ENCODE measurements at regions not wholly inside any gene's neighbourhood (a gene's known extent, or its start where the extent isn't known, plus 50 kb on each side); places are given as distances from the start of the nearest gene placed in this dataset.
"Not testable (repeated sequence)": the region's sequence is repeated elsewhere in the genome, so short reads cannot be mapped to it uniquely, and the experiment has no call there.

DNA sequence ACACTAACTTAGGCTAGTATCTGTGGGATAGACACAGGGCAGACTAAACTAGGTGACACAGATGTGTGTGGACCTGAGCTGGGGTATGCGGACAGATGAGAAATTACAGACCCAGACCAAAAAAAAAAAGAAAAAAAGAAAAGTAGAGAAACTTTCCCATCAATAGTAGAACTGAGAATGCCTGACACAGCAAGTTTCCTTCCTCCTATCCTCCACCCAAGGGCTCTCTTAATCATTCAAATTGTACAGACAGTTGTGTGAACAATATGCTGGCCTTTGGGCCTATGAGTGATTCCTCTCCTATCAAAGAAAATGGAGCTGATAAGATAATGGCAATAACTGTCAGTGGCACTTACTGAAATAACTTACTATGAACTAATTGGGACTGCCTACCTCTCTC, 226.7 kb upstream of the PRDM1 start:
- TF ChIP-seq SUZ12 (IDR thresholded peaks at IDR 0.05; ENCODE audit: extremely low read depth, insufficient read depth, insufficient read length): no peak
- TF ChIP-seq ZNF274 (IDR thresholded peaks at IDR 0.05; ENCODE audit: low read depth, low read length): no peak
- TF ChIP-seq YY1 (IDR thresholded peaks at IDR 0.05; ENCODE audit: insufficient read depth, insufficient read length): no peak
- Histone ChIP-seq H3K9me3 (ENCODE audit: insufficient read depth, low read length) (no peaks in the 10 kb centered on the region; the same call in 1 of the 2 replicates), H3K27me3 (ENCODE audit: insufficient read depth, insufficient read length) (no peaks in the 10 kb centered on the region), H3K36me3 (ENCODE audit: insufficient read depth, insufficient read length, low read length) (no peaks in the 10 kb centered on the region), H3K4me3 (ENCODE audit: insufficient read length, low read depth) (no peak overlapping the region), H3K9ac (ENCODE audit: insufficient read length, low read depth) (no peak overlapping the region), H3K4me1 (ENCODE audit: insufficient read depth, insufficient read length) (no peaks in the 10 kb centered on the region)
- DNase-seq (ENCODE audit: low read depth, low spot score): no peak

DNA sequence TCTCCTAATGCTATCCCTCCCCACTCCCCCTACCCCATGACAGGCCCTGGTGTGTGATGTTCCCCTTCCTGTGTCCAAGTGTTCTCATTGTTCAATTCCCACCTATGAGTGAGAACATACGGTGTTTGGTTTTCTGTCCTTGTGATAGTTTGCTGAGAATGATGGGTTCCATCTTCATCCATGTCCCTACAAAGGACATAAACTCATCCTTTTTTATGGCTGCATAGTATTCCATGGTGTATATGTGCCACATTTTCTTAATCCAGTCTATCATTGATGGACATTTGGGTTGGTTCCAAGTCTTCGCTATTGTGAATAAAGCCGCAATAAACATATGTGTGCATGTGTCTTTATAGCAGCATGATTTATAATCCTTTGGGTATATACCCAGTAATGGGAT, 227.5 kb upstream of the PRDM1 start:
- H3K4me1 ChIP-seq (ENCODE audit: insufficient read depth, insufficient read length); H3K27me3 ChIP-seq (ENCODE audit: insufficient read depth, insufficient read length); H3K4me3 ChIP-seq (ENCODE audit: insufficient read length, low read depth); DNase-seq (ENCODE audit: low read depth, low spot score); H3K9ac ChIP-seq (ENCODE audit: insufficient read length, low read depth); H3K9me3 ChIP-seq (ENCODE audit: insufficient read depth, low read length); H3K36me3 ChIP-seq (ENCODE audit: insufficient read depth, insufficient read length, low read length): not testable (repeated sequence)

DNA sequence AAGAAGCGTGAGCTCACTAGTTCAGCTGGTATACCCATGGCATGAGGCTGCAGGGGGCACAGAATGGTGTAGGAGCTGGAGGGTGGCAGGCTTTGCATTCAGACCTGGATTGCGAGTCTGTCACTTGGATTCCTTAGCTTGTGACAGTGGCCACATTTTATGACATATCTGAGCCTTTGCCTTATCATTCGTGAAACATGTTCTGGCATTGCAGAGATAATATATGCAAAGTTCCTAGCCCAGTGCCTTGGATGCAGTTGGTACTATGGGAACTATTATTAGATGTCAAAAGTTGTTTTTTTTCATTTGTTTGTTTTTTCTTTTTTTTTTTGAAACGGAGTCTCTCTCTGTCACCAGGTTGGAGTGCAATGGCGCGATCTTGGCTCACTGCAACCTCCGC, 230.7 kb upstream of the PRDM1 start:
- Histone ChIP-seq H3K27me3 (ENCODE audit: insufficient read depth, insufficient read length) (no peaks in the 10 kb centered on the region), H3K36me3 (ENCODE audit: insufficient read depth, insufficient read length, low read length) (no peaks in the 10 kb centered on the region), H3K4me3 (ENCODE audit: insufficient read length, low read depth) (no peak overlapping the region), H3K9me3 (ENCODE audit: insufficient read depth, low read length) (no peaks in the 10 kb centered on the region; the same call in 1 of the 2 replicates), H3K4me1 (ENCODE audit: insufficient read depth, insufficient read length) (no peaks in the 10 kb centered on the region), H3K9ac (ENCODE audit: insufficient read length, low read depth) (no peak overlapping the region)
- TF ChIP-seq ZNF274 (IDR thresholded peaks at IDR 0.05; ENCODE audit: low read depth, low read length) (no peak), YY1 (IDR thresholded peaks at IDR 0.05; ENCODE audit: insufficient read depth, insufficient read length) (no peak), SUZ12 (IDR thresholded peaks at IDR 0.05; ENCODE audit: extremely low read depth, insufficient read depth, insufficient read length) (no peak)
- DNase-seq (ENCODE audit: low read depth, low spot score): no peak

DNA sequence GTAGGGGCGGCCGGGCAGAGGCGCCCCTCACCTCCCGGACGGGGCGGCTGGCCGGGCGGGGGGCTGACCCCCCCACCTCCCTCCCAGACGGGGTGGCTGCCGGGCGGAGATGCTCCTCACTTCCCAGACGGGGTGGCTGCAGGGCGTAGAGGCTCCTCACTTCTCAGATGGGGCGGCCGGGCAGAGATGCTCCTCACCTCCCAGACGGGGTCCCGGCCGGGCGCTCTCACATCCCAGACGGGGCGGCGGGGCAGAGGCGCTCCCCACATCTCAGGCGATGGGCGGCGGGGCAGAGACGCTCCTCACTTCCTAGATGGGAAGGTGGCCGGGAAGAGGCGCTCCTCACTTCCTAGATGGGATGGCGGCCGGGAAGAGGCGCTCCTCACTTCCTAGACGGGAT, 232.2 kb upstream of the PRDM1 start:
- not testable (repeated sequence) for H3K4me1 ChIP-seq (ENCODE audit: insufficient read depth, insufficient read length); H3K36me3 ChIP-seq (ENCODE audit: insufficient read depth, insufficient read length, low read length); H3K9ac ChIP-seq (ENCODE audit: insufficient read length, low read depth); H3K27me3 ChIP-seq (ENCODE audit: insufficient read depth, insufficient read length); H3K9me3 ChIP-seq (ENCODE audit: insufficient read depth, low read length); DNase-seq (ENCODE audit: low read depth, low spot score); H3K4me3 ChIP-seq (ENCODE audit: insufficient read length, low read depth)

DNA sequence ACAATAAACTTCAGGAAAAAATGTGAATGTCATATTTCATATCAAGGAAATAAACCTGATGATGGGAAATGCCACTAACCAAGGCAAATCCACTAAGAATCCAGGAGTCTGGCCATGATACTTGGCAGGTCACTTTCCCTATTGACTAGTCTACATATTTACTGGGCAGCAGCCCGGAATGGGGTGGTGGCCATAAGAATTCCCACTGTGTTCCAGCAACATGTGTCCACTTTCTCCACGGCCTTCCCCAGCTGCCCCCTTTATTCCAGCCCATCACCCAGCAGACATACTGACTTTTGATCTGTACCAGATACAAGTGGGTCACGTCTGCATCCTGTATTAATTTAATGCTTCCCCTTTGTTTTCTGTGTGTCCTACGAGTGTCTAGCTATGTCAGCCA, 234.5 kb upstream of the PRDM1 start:
- no peak for DNase-seq (ENCODE audit: low read depth, low spot score)
- no peak for TF ChIP-seq ZNF274 (IDR thresholded peaks at IDR 0.05; ENCODE audit: low read depth, low read length)
- no peak for TF ChIP-seq YY1 (IDR thresholded peaks at IDR 0.05; ENCODE audit: insufficient read depth, insufficient read length)
- Histone ChIP-seq H3K4me3 (ENCODE audit: insufficient read length, low read depth) (no peak overlapping the region), H3K36me3 (ENCODE audit: insufficient read depth, insufficient read length, low read length) (no peaks in the 10 kb centered on the region), H3K9ac (ENCODE audit: insufficient read length, low read depth) (no peak overlapping the region), H3K4me1 (ENCODE audit: insufficient read depth, insufficient read length) (peaks cover 2% of the 10 kb centered on the region), H3K9me3 (ENCODE audit: insufficient read depth, low read length) (no peaks in the 10 kb centered on the region; the same call in 1 of the 2 replicates), H3K27me3 (ENCODE audit: insufficient read depth, insufficient read length) (no peaks in the 10 kb centered on the region)

DNA sequence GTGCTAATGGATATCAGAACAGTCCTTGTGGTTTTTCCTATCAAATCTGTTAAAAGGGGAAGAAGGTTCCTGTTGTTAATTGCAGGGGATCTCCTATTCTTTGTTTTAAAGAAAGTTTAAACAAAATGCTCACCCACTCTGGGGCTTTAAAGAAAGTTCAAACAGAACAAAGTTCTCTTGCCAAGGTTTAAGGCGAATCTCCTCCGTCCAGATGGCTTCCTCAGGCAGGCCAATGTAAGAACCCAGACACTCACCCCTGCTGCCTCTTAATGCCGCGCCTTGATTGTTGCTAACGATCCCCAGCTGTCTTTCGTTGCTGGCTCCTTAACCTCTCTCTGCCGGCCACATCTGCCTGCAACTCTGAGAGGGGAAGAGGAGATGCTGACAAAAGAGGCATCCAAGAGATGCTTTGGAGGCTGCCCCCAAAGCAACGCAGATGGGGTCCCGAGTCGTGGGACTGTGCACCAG, 235.0 kb upstream of the PRDM1 start:
- Histone ChIP-seq H3K4me3 (ENCODE audit: insufficient read length, low read depth) (no peak overlapping the region), H3K36me3 (ENCODE audit: insufficient read depth, insufficient read length, low read length) (no peaks in the 10 kb centered on the region), H3K27me3 (ENCODE audit: insufficient read depth, insufficient read length) (no peaks in the 10 kb centered on the region), H3K9me3 (ENCODE audit: insufficient read depth, low read length) (no peaks in the 10 kb centered on the region; the same call in 1 of the 2 replicates), H3K9ac (ENCODE audit: insufficient read length, low read depth) (no peak overlapping the region), H3K4me1 (ENCODE audit: insufficient read depth, insufficient read length) (peaks cover 2% of the 10 kb centered on the region)
- TF ChIP-seq YY1 (IDR thresholded peaks at IDR 0.05; ENCODE audit: insufficient read depth, insufficient read length) (no peak), SUZ12 (IDR thresholded peaks at IDR 0.05; ENCODE audit: extremely low read depth, insufficient read depth, insufficient read length) (no peak), ZNF274 (IDR thresholded peaks at IDR 0.05; ENCODE audit: low read depth, low read length) (no peak)
- no peak for DNase-seq (ENCODE audit: low read depth, low spot score)

DNA sequence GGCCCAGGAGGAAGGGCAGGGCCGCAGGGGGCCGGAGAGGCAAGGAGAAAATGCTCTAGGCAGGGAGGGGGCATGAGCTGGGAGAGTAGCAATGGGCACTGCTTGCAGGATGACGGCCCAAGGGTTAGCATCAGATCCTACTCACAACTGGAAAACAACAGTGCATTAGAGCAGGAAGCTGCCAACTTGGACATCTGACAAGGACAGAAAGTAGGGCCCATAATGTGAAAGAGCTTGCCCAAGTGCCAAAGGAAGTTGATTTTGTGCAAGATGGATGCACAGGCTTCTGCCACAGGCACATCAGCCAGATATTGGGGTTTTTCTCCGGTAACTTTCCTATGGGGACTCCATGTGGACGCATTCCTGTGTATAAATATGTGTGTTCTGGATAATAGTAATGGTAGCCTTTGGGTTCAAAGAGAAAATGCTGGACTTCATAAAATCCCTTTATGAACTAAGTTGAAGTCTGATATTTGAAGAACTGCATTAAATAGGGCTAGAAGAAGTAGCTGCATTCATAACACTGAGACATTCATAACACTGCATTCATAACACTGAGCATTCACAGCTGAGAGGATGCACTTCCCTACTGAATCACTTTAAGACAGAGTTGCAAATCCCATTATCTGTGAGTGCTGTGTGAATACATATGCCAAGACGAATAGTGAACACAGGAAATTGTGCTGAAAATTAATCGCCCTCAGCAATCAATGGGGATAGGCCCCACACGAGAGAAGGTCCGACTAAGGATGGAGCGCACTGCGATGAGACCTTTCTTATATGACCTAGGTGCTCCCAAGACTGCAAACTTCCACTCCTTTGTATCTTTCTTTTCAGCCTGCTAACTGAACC, 235.6 kb upstream of the PRDM1 start:
- no peaks in the 10 kb centered on the region for H3K27me3 ChIP-seq (ENCODE audit: insufficient read depth, insufficient read length)

More for the DNA sequence above, 235.6 kb upstream of the PRDM1 start:
- Histone ChIP-seq H3K4me1 (ENCODE audit: insufficient read depth, insufficient read length) (peaks cover 2% of the 10 kb centered on the region), H3K4me3 (ENCODE audit: insufficient read length, low read depth) (no peak overlapping the region), H3K9ac (ENCODE audit: insufficient read length, low read depth) (no peak overlapping the region), H3K36me3 (ENCODE audit: insufficient read depth, insufficient read length, low read length) (no peaks in the 10 kb centered on the region), H3K9me3 (ENCODE audit: insufficient read depth, low read length) (no peaks in the 10 kb centered on the region; the same call in 1 of the 2 replicates)
- TF ChIP-seq ZNF274 (IDR thresholded peaks at IDR 0.05; ENCODE audit: low read depth, low read length) (no peak), YY1 (IDR thresholded peaks at IDR 0.05; ENCODE audit: insufficient read depth, insufficient read length) (no peak), SUZ12 (IDR thresholded peaks at IDR 0.05; ENCODE audit: extremely low read depth, insufficient read depth, insufficient read length) (no peak)
- DNase-seq (ENCODE audit: low read depth, low spot score): no peak
